ENCODE measurements at regions not wholly inside any gene's neighbourhood (a gene's known extent, or its start where the extent isn't known, plus 50 kb on each side); places are given as distances from the start of the nearest gene placed in this dataset.

DNA sequence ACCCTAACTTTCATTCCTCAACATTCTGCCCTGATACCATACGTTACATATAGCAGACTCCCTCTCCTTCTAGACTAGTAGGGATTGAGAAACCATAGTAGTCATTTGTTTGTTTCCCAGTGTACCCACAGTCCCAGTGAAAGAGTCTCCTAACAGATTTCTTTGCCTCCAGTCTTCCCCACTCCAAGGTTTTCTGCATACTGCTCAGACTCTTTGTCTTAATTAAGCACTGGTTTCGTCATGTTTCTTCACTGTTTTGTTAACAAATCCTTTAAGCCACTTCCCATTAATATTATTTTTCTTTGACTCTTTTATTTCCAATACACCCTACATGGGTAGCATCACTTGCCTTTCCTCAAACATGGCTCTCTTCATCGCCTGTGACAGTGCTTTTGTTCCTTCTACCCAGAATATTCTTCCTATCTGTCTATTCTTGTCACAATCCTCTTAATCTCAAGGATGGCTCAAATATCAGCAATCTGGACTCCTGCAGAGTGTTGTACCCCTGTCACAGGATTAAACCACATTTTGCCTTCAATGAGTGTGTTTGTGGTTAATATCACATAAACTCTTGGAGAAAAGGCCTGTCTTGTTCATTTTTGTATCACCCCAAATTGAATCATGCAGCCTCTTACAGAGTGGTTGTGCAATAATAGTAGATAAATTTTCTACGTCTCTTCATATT is 92.7 kb upstream of the KLF12 start:
- no peak for DNase-seq

DNA sequence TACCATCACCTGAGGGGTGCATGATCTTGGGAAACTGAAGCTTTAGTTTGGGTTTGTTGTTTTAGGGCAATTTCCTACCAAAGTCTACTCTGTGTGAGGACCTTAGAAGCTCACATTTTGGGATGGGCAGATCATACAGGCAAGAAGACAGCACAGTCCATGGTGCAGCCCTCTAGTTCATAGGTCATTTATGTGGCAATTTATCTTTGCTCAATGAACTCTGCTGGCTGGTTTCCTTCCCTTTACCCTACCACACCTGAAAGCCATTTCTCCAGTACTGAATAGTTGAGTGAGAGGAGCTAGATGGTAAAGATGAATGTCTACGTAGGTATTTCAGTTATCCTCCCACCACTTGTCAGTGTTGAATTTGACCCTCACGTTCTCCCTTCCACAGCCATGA is 87.5 kb upstream of the KLF12 start:
- DNase-seq, result no peak

DNA sequence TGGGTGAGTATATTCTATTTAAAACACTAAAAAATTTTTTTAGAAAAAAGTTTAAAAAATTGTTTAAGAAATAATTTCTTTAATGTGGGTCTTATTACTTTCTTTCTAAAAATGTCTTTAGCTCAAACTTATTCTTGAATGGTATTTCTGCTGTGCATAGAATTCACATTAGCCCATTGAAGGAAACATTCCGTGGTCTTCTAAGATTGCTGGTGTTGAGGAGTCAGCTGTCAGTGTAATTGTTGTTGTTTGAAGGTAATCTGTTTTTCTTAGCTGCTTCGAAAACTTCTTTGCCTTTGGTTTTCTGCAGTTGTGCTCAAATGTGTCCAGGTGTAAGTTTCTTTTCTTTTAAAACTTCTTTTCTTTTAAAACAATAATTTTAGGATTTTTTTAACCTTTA is 85.4 kb upstream of the KLF12 start:
- DNase-seq, result no peak

DNA sequence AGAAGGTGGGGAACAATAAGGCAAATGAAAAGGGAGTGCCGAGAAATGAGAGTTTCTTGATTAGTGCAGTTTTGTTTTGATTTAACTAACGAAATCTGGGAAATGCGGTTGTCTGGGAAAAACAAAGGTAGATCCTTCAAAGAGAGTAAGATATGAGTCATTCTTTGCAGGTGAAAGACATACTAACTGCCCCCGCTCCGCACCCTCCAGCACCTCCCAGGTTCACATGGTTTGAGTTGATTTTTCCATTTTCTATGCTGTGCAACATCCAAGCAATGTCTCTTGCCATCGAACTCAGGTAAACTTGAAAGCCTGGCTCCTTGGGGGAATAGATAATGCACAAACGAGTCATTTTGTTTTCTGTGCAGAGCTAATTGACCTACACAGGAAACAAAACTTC is 84.1 kb upstream of the KLF12 start:
- DNase-seq, result no peak

DNA sequence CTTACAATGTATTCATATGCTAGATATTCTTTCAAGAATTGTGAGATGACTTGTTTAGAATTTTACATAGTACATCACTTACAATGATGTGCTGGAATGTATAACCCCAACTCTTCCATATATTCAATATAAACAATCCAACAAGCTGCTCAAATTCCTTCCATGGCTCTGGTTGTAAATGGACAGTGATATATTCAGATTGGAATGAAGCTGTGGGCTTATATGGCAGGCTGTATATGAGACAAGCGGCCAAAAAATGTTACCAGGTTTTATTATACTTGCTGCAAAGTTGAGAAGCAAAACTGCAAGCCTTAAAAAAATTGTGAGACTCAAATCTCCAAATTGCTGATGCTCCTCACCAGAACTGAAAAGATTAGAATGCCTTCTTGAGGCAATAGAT is 83.6 kb upstream of the KLF12 start:
- DNase-seq, result no peak

DNA sequence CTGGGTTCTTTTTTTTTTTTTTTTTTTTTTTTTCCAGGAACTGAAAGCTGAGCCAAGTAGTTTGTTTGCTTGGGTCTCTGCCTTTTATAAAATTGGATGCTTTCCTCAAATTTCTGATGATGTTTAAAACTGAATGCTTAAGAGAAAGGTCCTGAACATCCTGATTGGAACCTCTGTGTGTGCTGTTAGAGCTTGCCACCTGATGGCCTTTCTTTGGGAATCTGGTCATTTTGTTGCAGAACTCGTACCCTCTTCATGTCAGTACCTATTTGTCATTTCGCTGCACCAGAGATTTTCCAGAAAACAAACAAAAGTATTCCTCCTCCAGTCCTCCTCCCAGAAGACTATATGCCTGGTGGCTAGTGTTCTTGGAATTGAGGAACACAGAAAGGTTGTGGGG is 81.2 kb upstream of the KLF12 start:
- DNase-seq, result no peak

DNA sequence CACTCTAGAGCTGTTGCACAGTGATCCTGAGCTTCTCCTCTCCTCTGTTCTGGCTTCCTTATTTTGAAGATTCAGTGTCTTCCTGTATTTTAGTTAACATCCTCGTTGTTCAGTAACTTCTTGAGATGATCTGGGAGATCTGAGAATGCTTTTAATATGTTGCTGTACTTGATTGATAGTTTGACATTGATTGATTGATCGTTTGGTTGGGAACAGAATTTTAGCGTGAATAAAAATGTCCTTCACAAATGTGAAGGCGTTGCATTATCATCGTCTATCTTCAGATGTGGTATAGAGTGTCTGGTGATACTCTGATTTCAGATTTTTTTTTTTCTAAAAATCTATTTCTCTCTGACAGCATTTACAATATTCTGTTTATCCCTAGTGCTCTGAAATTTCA is 80.1 kb upstream of the KLF12 start:
- DNase-seq, result no peak

DNA sequence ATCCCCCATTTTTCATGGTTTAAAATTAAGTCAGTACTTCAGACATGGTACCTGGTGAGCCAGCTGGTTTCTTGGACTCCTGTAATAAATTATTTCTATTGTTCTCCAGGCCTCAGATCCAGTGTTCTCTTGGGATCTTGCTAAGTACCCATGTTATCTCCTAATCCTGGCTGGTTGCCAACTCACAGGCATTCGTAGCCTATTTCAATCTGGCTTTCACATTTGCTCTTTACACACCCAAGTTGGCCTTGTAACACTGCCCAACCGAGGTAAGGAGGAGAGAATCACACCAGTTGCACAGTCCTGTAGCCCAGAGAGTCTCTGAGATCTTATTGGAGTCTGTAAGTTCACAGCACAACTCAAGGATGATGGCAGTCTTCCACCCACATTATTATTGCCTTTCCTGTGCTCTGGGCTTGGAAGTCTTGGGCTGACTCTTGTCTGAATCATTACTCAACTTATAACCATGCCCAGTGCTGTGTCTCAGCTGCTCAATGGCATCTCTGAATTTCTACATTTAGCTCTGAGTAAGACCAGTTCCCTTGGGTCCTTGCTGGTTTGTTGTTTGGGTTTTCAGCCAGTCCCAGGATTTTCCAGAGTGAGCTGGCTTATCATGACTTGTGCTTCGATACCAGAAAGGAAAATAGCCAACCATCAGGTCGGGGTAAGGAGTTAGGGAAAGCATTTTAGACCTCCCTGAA is 76.6 kb upstream of the KLF12 start:
- DNase-seq, result no peak

DNA sequence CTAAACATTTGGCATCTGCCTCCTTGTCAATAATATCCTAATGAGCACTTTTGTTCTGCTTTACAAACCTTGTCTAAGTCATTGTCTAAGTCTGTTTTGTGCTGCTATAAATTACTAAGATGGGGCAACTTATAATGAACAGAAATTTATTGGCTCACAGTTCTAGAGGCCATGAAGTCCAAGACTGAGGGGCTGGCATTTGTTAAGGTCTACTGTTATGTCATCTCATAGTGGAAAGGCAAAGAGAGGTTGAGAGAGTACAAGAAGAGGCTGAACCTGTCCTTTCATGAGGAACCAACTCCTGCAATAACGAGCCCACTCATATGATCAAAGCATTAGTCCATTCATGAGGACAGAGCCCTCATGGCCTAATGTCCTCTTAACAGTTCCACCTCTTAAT is 72.7 kb upstream of the KLF12 start:
- DNase-seq, result no peak

DNA sequence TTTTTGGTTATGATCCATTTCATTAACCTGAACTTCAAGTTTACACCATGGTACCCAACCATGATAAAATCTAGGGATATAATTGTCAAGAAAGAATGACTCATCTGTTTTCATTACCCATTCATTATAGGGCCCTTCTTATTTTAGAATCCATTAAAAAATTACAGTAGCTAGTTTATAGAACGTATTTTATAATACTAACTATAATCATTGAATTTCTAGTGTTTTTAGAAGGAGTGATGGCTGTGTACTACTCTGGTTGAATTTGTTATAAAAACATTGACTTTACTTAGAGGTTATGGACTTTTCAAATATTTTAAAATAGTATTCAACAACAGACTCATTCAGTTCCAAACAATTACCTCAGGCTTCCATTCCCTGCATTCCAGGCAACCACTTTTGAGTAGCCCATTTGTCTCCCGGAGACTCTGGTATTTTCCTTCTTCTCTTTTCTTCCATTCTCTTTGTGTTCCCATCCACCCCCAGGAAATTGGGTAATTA is 71.9 kb upstream of the KLF12 start:
- DNase-seq, result no peak

DNA sequence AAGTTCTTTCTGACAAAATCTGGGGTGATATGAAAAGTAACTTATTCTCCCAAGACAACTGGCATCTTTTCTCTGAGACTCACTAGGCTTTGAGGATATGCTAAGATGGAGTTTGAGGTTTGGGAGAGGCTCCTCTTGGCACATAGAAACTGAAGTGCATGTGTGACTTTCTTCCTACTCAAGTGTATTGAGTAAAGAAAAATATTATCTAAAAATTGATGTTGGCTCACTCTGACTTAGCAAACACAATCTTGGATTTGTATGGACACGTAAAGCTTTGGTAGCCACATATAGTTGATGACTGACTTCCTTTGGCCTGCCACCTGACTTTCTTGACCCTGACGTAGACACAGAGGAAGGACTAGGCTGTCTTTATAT is 71.1 kb upstream of the KLF12 start:
- no peak for DNase-seq

DNA sequence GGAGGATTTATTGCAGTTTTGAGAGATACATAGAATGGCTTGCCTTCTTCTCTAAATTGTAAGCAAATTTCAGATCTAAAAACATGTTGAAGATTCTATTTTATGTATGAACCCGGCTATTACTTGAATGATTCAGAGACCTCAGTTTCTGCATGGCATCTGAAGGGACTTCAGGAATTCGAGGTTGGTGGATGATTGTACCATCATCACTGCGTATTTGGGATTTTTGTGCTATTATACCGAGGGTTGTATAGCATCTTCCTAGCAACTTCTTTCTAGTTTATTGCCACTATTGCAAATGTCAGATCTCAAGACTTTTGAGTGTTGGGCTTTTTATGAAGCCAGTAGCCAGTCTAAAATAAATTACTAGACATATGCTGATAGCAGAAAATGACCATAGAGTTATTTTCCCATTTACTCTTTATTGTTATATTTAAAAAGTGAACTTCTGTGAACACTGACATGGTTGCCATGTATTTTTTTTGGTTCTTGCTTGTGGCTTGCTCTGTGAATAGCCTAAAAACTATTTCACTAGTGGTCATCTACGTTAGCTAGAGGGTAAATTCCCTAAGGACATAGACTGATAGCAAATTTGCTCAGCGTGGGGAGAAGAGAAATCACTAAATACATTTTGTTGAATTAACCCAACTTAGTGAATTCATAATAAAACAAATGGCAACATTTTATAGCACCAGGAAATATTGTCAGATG is 70.6 kb upstream of the KLF12 start:
- DNase-seq, result no peak

DNA sequence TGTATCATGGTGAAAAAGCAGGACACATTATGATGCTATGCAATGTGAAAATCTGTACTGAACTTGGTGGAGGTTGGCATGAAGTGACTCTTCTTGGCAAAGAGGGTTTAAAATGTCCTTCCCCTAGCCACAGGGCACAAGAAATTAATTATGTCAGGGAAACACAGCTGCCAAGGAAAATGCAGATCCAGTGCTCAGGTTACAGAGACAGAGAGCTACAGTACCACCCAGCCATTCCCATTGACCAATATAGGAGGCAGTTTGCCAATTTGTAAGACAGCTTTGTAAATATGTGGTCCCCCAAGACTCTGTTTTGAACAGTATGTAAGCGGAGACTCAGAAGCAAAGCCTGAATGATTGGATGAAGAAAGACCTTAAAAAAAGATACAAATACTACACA is 69.4 kb upstream of the KLF12 start:
- DNase-seq, result no peak

DNA sequence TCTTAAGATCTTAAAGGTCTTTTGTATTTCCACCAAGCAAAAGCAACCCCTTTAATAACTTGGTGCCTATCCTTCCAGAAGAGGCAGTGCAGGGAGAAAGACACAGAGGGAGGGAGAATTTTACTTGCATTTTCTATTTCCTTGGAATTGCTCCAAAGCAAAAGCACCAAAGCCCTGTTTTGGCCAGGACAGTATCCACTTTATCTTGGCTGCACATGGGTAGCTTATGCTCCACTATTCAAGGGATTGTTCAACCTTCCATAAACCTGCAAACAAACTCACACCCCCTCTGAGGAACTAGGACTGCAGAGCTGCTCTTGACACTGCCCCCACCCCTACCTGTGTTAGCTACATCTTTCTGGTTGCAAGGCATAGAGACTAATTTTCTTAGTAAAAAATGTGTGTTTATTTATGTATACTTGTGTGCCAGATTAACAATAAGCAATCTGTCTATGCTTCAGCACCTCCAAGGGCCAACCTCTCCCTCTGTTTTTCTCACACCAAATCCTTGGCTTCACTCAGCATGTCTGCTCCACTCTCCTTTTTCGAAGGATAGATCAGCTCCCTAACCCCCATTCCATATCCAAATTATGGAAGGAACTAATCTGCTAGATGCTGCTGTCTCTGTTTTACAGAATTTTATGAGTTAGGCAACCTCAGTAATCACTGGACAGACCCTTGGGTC is 68.1 kb upstream of the KLF12 start:
- DNase-seq, result no peak

DNA sequence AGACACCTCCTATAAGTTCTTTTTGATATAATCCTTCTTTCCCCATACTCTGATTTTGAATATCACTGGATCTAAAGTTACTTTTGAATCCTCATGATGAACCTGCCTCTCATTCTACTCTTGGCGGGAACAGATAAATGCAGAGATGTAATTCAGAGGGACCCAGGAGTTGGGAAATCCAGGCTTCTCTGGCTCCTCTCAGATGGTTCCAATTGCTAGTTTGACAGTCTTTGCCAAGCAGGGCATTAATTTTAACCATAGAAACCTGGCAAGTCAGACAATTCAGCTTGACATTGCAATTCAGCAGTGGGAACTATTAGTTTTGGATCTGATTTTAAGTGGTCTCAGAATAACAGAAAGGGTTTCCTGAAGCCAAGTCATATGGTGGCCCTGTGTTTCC is 67.3 kb upstream of the KLF12 start:
- no peak for DNase-seq

DNA sequence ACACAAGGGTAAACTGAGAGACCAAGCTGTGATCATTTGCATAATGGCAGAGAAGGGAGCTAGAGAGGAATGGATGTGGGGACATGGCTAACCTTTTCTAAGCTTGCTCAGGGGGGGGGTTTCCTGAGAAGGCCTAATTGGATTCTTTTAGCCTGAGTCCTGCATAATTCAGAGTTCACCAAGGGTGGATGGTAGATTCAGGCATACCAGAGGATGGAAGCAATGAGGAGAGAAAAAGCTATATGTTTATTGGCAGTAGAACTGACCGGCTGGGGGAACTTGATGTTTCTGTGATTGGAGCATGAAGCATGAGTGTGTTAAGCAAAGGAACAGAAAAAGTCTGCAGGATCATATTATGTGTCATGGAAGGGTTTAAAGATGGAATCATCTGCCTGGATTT is 65.9 kb upstream of the KLF12 start:
- no peak for DNase-seq

DNA sequence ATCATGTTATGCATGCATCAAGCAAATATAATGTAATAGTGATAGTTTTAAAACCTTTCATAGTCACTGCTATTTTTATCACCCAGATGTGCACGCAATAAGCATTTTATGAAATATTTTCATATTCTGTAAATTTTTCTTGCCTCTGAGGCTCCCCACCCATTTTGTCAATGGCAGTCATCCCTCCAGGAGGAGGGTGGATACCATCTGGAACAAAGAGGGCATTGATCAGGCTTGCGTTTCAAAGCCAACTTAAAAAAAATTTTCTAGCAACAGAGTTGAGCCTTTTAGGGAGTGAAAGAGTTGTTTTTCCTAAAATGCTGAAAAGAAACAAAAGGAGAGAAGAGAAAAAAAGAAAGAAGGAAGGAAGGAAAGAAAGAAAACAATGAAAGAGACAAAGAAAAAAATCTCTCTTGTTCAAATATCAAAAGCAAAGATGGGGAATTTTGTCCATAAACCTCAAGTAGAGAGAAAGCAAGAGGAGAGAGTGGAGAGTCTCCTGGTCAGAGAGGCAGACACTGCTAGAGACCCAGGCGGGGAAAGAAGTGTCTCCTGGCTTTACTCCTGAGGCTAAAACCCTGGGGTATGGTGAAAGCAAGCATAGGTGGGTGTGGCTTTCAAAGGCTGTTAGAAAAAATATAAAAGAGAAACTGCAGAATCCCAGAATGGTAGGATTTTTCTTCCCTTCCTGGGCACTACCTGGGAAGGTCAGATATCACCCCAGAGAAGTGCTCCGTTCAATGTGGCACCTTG is 63.6 kb upstream of the KLF12 start:
- DNase-seq, result no peak

DNA sequence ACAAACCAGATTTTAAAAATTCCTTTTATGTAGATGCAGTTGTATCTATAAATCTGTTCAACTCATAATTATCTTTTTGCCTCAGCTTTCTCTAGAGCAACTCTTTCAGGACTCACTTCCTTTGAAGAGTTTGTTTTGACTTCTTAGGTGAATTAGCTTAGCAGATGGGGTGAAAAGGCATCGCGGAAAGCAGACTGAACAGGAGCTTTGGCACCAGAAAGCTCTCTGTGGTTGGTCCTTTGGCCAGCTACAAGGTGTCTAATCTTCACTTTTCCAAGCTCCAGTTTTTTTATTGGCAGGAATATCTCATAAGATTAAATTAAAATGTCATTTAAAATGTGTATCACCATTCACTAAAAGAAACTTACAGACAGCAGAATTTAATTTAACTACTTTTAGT is 60.6 kb upstream of the KLF12 start:
- DNase-seq, result no peak

DNA sequence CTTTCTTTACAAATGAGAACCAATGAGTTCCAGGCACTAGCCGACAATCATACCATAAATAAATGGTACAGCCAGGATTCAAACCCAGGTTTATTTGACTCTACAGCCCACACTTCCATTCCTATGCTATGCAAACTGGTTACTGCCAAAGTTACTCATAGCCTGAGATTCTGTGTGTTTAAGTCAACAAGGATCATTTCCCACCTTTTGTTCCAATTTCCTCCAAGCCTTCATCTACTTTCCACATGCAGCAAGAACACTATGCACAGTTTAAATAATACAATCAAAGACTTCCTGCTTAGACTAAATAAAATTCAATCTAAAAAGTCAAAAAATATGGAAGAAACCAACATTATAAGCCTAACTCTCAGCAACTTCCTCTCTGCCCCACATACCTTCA is 59.2 kb upstream of the KLF12 start:
- no peak for DNase-seq

DNA sequence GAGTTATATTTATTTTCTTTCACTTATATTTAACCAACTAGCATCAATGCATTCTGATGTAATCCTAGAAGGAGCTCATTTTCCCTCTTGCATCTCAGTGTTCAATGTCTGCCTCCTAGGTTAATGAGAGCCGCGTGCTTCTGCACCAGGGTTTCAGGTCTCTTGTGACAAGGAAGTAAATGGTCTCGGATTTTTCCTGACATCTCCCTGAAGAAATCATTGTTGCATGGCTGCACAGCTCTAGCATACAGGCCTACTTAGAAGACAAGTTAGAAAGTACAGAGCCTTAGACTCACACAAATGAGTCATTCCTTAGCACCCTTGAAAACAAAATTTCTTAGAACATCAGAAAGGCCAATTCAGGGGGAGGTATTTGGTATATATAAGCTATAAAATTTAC is 57.2 kb upstream of the KLF12 start:
- DNase-seq, result peak; percentile 6

DNA sequence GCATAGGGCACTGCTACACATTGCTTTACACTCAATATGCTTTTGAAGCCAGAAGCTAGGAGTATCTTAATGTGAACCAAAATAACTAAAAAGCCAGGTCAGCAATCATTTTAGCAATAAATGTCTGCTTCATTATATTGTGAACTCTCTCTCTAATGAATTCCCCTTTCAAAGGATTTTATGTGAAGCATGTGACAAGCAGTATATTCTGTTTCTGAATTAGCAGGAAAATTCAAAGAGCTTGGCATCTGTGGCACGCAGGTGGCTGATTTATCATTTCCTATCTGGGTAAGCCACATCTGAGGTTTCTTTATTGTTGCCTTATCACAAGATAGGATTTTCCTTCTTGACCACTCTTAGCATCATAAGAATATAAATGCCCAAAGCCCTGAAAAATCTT is 56.8 kb upstream of the KLF12 start:
- peak; percentile 7 for DNase-seq

DNA sequence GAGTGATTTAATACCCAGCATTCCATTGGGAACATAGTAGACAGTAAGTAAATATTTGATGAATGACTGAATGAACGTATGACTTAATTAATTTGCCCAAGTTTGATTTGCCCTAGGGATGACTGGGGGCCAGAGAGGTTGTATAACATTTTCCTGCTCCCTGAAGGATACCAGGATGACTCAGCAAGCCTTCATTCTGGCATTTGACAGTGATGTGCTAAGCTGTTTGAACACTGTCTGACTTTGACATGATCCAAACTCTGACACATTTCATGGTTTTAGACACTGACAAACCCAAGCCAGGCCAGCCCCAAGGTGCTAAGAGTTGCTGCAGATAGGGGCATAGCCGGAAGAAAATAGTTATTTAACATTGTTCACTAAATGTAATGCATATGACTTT is 53.4 kb upstream of the KLF12 start:
- DNase-seq, result no peak

Measured in right kidney (tissue), 1 donor.